ENCODE measurements at regions not wholly inside any gene's neighbourhood (a gene's known extent, or its start where the extent isn't known, plus 50 kb on each side); places are given as distances from the start of the nearest gene placed in this dataset.

DNA sequence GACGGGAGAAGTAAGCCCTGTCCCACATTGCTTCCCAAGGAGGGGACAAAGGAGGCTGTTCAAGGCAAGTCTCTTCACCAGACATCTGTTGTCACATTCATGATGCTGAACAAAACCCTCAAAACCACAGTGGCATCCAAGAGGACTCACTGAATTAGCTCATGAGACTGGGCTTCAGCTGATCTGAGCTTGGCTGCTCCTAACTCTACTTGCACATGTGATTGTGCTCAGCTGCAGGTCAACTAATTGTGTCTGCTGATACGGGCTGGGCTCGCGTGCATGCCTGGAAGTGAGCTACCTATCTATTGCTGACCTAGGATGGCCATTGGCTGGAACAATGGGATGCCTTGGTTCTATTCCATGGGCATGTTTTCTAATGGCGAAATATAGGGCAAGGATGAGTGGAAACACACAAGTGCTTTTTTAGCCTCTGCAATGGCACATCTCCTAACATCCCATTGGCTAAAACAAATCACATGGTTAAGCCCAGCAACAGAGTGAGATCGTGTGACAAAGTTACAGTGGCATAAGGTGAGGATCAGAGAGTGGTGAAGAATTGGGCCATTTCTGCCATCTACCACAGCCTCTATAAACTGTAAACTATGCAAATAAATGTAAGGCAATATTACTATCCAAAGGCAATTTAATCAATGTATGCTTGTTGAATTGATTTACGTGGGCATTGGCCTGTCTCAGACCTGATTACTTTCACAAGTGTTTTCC is 52.9 kb upstream of the CAPN13 start:
- DNase-seq = no peak
- intact Hi-C loops (cut with DNase I) = loop anchor here in 1 of 2 donors (10.0 kb wide), 1 partner anchor 305 kb away; no protein-coding TSS in a partner anchor
- ATAC-seq = no peak
